K562 (cell line): ENCODE measurements at regions not wholly inside any gene's neighbourhood (a gene's known extent, or its start where the extent isn't known, plus 50 kb on each side); places are given as distances from the start of the nearest gene placed in this dataset.

Experiments used
- ATAC-seq: fragments of 200-7000 bp; cut with Tn5 transposase; 3 replicates; pipeline ENCODE4 v1.9.1; 2020; ENCODE audit warnings: moderate library complexity
- BruUV-seq: library from RNA; stranded (reverse); fragments of 400-500 nt; replicated peaks from 2 replicates; lab custom pipeline; 2021; lab: Mats Ljungman, UMichigan
- CTCF ChIA-PET: fragments of 300-600 bp; formaldehyde crosslinking; extraction: SDS; loops from one replicate; lab custom pipeline; 2021; ENCODE audit warnings: low intra/inter-chr PET ratio; lab: Yijun Ruan, JAX
- POLR2A ChIA-PET: fragments of 300-600, 350-650 bp; sonication (Branson Sonifier 250); formaldehyde crosslinking; extraction: SDS; loops from one replicate; lab custom pipeline; 2021; ENCODE audit warnings: antibody characterized with exemption, inconsistent platforms; lab: Yijun Ruan, JAX
- DNase-seq, 4 experiments: peaks; one replicate each; pipeline versions ENCODE4 v3.0.0 to v3.0.0-alpha.2; 2011 to 2018; ENCODE audit warnings: low spot score in 3 of 4, mixed read lengths in 3 of 4; ENCODE audit errors: extremely low read depth in 1 of 4
- FAIRE-seq: peaks from 2 replicates; lab custom pipeline; 2011; peaks lifted over from hg19 to GRCh38; lab: Jason Lieb, UNC
- H2AFZ ChIP-seq: 2 replicates; pipeline ENCODE4 v1.6.0; 2011; ENCODE audit warnings: low read depth, low read length, control low read depth, inconsistent platforms
- H3K27ac ChIP-seq: fragments of 200-600 bp; 3 replicates; pipeline ENCODE4 v1.8.0; 2011; ENCODE audit warnings: low read depth, mild to moderate bottlenecking, control low read depth, inconsistent platforms, low read length, moderate library complexity, mixed read lengths; ENCODE audit errors: extremely low read depth
- H3K27me3 ChIP-seq, 2 experiments: fragments of 300-600 bp in 1 of 2; 2 replicates in 1 of 2; 3 replicates in 1 of 2; pipeline versions ENCODE4 v1.6.0 to v1.8.0; 2011; ENCODE audit warnings: inconsistent platforms in 2 of 2, low read length in 2 of 2, mild to moderate bottlenecking in 1 of 2, mixed read lengths in 1 of 2, moderate library complexity in 1 of 2; ENCODE audit not compliant: control insufficient read depth in 2 of 2, insufficient read depth in 2 of 2
- H3K36me3 ChIP-seq: fragments of 300-600 bp; 3 replicates; pipeline ENCODE4 v1.8.0; 2011; ENCODE audit warnings: mild to moderate bottlenecking, low read length, inconsistent platforms; ENCODE audit not compliant: control insufficient read depth, insufficient read depth
- H3K4me1 ChIP-seq, 2 experiments: fragments of 200-600 bp in 1 of 2; replicated peaks in 1 of 2; 2 replicates in 1 of 2; 3 replicates in 1 of 2; pipeline versions ENCODE4 v1.5.1 to v1.8.0; 2011; ENCODE audit warnings: inconsistent platforms in 2 of 2, low read length in 2 of 2, mild to moderate bottlenecking in 1 of 2, mixed read lengths in 1 of 2, moderate library complexity in 1 of 2; ENCODE audit not compliant: control insufficient read depth in 2 of 2, insufficient read depth in 2 of 2
- H3K4me2 ChIP-seq: 2 replicates; pipeline ENCODE4 v1.6.1; 2011; ENCODE audit warnings: low read length, control low read depth, inconsistent platforms, mixed read lengths; ENCODE audit not compliant: insufficient read depth
- H3K4me3 ChIP-seq: fragments of 200-600 bp; sonication (generic), shearing (Covaris generic); 2 replicates; pipeline ENCODE4 v1.5.1; 2016; ENCODE audit warnings: control low read depth, inconsistent platforms
- H3K79me2 ChIP-seq: fragments of 200-600 bp; 3 replicates; pipeline ENCODE4 v1.8.0; 2011; ENCODE audit warnings: low read length, inconsistent platforms; ENCODE audit not compliant: control insufficient read depth, insufficient read depth
- H3K9ac ChIP-seq, 2 experiments: 2 replicates each; pipeline versions ENCODE4 v1.6.0 to v1.6.1; 2011; ENCODE audit warnings: low read depth in 2 of 2, low read length in 2 of 2, control low read depth in 1 of 2, inconsistent platforms in 1 of 2, mild to moderate bottlenecking in 1 of 2, mixed read lengths in 1 of 2; ENCODE audit not compliant: insufficient read depth in 1 of 2
- H3K9me1 ChIP-seq: one replicate; pipeline ENCODE4 v1.6.0; 2011; ENCODE audit warnings: inconsistent platforms, mild to moderate bottlenecking, low read length, moderate library complexity; ENCODE audit not compliant: control insufficient read depth, insufficient read depth
- H3K9me3 ChIP-seq: replicated peaks from 2 replicates; pipeline ENCODE4 v1.5.1; 2011; ENCODE audit warnings: low read depth, low read length, inconsistent platforms; ENCODE audit not compliant: control insufficient read depth, insufficient read depth
- H4K20me1 ChIP-seq: replicated peaks from 2 replicates; pipeline ENCODE4 v1.6.1; 2011; ENCODE audit warnings: low read length, inconsistent platforms, mixed read lengths; ENCODE audit not compliant: control insufficient read depth, insufficient read depth
- CC2D1A ChIP-seq: fragments of 450-650 bp; IDR thresholded peaks from 2 replicates; pipeline ENCODE4 v1.6.1; 2017; ENCODE audit warnings: mild to moderate bottlenecking
- COPS2 ChIP-seq: fragments of 450-650 bp; conservative IDR thresholded peaks from 2 replicates; pipeline ENCODE4 v1.6.1; 2016; ENCODE audit warnings: mild to moderate bottlenecking, moderate library complexity
- FOXK1 ChIP-seq: sonication (generic); formaldehyde crosslinking; IDR thresholded peaks from 2 replicates; pipeline ENCODE4 v1.8.0; 2022; ENCODE audit warnings: missing genetic modification reagents, mild to moderate bottlenecking, borderline replicate concordance
- HINFP ChIP-seq: fragments of 450-650 bp; conservative IDR thresholded peaks from 2 replicates; pipeline ENCODE4 v1.6.1; 2016; ENCODE audit warnings: missing genetic modification characterization, low read depth, mild to moderate bottlenecking, control low read depth, missing compliant biosample characterization
- MEF2A ChIP-seq: IDR thresholded peaks from 2 replicates; pipeline ENCODE4 v1.6.1; 2011; ENCODE audit warnings: low read depth, mild to moderate bottlenecking, low read length, moderate library complexity; ENCODE audit not compliant: control insufficient read depth
- POLR2AphosphoS5 ChIP-seq: IDR thresholded peaks from 2 replicates; pipeline ENCODE4 v1.6.1; 2011; ENCODE audit warnings: mild to moderate bottlenecking, low read depth, low read length, moderate library complexity; ENCODE audit not compliant: control insufficient read depth, insufficient read depth
- PTRF ChIP-seq: fragments of 450-650 bp; IDR thresholded peaks from 2 replicates; pipeline ENCODE4 v1.6.1; 2016; ENCODE audit warnings: mild to moderate bottlenecking, missing genetic modification characterization, missing compliant biosample characterization
- RERE ChIP-seq: sonication (generic); formaldehyde crosslinking; IDR thresholded peaks from 2 replicates; pipeline ENCODE4 v1.8.0; 2023; ENCODE audit warnings: missing genetic modification reagents, mild to moderate bottlenecking, borderline replicate concordance
- SIX5 ChIP-seq, 2 experiments: IDR thresholded peaks; 2 replicates each; pipeline ENCODE4 v1.6.1; 2011; ENCODE audit warnings: low read length in 2 of 2, borderline replicate concordance in 1 of 2, low read depth in 1 of 2, mild to moderate bottlenecking in 1 of 2, moderate library complexity in 1 of 2; ENCODE audit not compliant: insufficient read depth in 1 of 2
- SMAD3 ChIP-seq: fragments of 450-650 bp; formaldehyde crosslinking; conservative IDR thresholded peaks from 2 replicates; pipeline ENCODE4 v1.4.0; 2020; ENCODE audit warnings: mild to moderate bottlenecking
- SREBF1 ChIP-seq: fragments of 150-350 bp; IDR thresholded peaks from 2 replicates; pipeline ENCODE4 v1.6.1; 2014; ENCODE audit warnings: antibody characterized with exemption, low read depth, low read length, borderline replicate concordance
- TGIF2 ChIP-seq: sonication (generic); formaldehyde crosslinking; IDR thresholded peaks from 2 replicates; pipeline ENCODE4 v1.8.1; 2022; ENCODE audit warnings: mild to moderate bottlenecking, missing genetic modification reagents, moderate library complexity
- ZC3H4 ChIP-seq: sonication (generic); formaldehyde crosslinking; IDR thresholded peaks from 2 replicates; pipeline ENCODE4 v1.9.0; 2021; ENCODE audit warnings: missing genetic modification reagents, borderline replicate concordance
- WGBS: fragments of 100-300 bp; shearing (Covaris generic); methylation state at CpG from one replicate; pipeline ENCODE4 v1.1.6; 2016; ENCODE audit warnings: low coverage, mixed read lengths; ENCODE audit not compliant: insufficient coverage; ENCODE audit errors: missing lambda C conversion rate; 5-methylcytosine and 5-hydroxymethylcytosine counted together
- in situ Hi-C: fragments of 300-500 bp; cut with MboI; formaldehyde crosslinking; loops from 4 replicates; pipeline ENCODE4 v1.15.0; 2018; ENCODE audit warnings: inconsistent platforms, mixed read lengths
- intact Hi-C: fragments of 100-400 bp; cut with micrococcal nuclease; formaldehyde crosslinking; loops from 2 replicates; pipeline ENCODE4 v1.14.2; 2022
- TF ChIP-seq, protein P1 (sequence below): sonication (generic); formaldehyde crosslinking; IDR thresholded peaks from 2 replicates; pipeline ENCODE4 v1.9.0; 2022; ENCODE audit warnings: mild to moderate bottlenecking, missing genetic modification reagents
- TF ChIP-seq, protein P2 (sequence below): fragments of 250-450 bp; sonication (Bioruptor Pico); IDR thresholded peaks from 2 replicates; pipeline ENCODE4 v1.4.0; 2020; ENCODE audit warnings: mild to moderate bottlenecking

DNA sequence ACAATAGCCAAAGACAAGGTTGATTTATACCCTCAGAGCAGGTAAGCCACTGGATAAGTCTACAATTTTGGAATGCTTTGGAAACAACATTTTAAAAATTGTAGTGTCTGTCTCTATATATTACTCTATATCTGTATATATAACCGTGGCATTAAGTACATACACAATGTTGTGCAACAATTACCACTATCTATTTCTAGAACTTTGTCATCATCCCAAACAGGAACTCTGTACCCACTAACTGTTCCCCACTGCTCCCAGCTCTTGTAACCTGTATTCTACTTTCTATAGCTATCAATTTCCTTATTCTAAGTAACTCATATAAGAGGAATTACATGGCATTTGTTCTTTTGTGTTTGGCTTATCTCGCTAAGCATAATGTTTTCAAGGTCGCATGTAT, 78.2 kb upstream of the ASCC3 start:
- Histone ChIP-seq H4K20me1 (no peaks in the 10 kb centered on the region), H3K4me2 (no peak overlapping the region), H3K4me3 (no peak overlapping the region), H2AFZ (no peak overlapping the region), H3K4me1 (no peaks in the 10 kb centered on the region), H3K9ac (no peak overlapping the region), H3K79me2 (no peaks in the 10 kb centered on the region), H3K9me3 (no peaks in the 10 kb centered on the region), H3K36me3 (no peaks in the 10 kb centered on the region), H3K9me1 (no peaks in the 10 kb centered on the region), H3K27me3 (no peaks in the 10 kb centered on the region), H3K27ac (no peak overlapping the region)
- 0% methylated on average over 3 of the region's 3 CpGs for WGBS
- FAIRE-seq (no peak), DNase-seq (no peak), ATAC-seq (no peak)
- BruUV-seq = no TSS peak
- POLR2A ChIA-PET = no interaction called here
- intact Hi-C loops (no loop called here), in situ Hi-C loops (no loop called here)
- CTCF ChIA-PET = no interaction called here
- no peak for TF ChIP-seq SIX5 (IDR thresholded peaks at IDR 0.05; ENCODE audit: borderline replicate concordance in 1 of 2, insufficient read depth in 1 of 2, low read depth in 1 of 2, low read length in 2 of 2)
- TF ChIP-seq, protein P1, sequence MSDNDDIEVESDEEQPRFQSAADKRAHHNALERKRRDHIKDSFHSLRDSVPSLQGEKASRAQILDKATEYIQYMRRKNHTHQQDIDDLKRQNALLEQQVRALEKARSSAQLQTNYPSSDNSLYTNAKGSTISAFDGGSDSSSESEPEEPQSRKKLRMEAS (CRISPR knock-in tag) = no peak
- TF ChIP-seq SMAD3 (CRISPR knock-in tag) = no peak
- TF ChIP-seq MEF2A = no peak
- TF ChIP-seq COPS2 = no peak
- no peak for TF ChIP-seq TGIF2 (CRISPR knock-in tag)
- TF ChIP-seq POLR2AphosphoS5 = no peak
- no peak for TF ChIP-seq ZC3H4
- no peak for TF ChIP-seq HINFP (tag)
- no peak for TF ChIP-seq SREBF1
- TF ChIP-seq RERE (CRISPR knock-in tag) = no peak
- TF ChIP-seq FOXK1 = no peak
- TF ChIP-seq PTRF (tag) = no peak
- TF ChIP-seq, protein P2, sequence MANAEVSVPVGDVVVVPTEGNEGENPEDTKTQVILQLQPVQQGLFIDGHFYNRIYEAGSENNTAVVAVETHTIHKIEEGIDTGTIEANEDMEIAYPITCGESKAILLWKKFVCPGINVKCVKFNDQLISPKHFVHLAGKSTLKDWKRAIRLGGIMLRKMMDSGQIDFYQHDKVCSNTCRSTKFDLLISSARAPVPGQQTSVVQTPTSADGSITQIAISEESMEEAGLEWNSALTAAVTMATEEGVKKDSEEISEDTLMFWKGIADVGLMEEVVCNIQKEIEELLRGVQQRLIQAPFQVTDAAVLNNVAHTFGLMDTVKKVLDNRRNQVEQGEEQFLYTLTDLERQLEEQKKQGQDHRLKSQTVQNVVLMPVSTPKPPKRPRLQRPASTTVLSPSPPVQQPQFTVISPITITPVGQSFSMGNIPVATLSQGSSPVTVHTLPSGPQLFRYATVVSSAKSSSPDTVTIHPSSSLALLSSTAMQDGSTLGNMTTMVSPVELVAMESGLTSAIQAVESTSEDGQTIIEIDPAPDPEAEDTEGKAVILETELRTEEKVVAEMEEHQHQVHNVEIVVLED (CRISPR knock-in tag) = no peak
- TF ChIP-seq CC2D1A = no peak
